ENCODE measurements at regions not wholly inside any gene's neighbourhood (a gene's known extent, or its start where the extent isn't known, plus 50 kb on each side); places are given as distances from the start of the nearest gene placed in this dataset.

DNA sequence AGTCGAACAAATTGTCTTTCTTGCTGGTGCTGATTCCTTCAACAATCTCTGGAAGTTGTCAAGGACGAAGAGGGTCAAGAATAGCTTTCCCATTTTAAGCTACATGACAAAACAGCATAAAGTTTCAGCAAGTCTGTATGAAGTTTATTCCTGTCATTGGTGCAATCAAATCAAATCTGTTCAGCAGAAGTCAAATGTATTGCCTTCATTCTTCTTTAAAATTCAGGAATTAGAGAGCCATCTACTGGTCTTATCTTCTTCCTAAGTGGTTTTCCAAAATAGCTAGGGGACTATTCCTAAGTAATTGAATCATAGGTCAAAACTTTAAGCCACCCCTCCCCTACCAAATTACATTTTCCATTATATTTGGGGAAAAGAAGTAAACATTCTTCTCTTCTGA lies 990.2 kb downstream of the GALC start:
- peak overlapping the region; percentile 41 for H3K27ac ChIP-seq
- H3K27me3 ChIP-seq = no peaks in the 10 kb centered on the region
- H3K9me3 ChIP-seq (ENCODE audit: low read depth) = no peaks in the 10 kb centered on the region
- DNase-seq (ENCODE audit: low read depth in 1 of 2, low spot score in 1 of 2) = peak in 1 of 2 donors; percentile 34
- peaks cover 27% of the 10 kb centered on the region for H3K4me1 ChIP-seq (ENCODE audit: low read depth)
- TF ChIP-seq, protein P1, sequence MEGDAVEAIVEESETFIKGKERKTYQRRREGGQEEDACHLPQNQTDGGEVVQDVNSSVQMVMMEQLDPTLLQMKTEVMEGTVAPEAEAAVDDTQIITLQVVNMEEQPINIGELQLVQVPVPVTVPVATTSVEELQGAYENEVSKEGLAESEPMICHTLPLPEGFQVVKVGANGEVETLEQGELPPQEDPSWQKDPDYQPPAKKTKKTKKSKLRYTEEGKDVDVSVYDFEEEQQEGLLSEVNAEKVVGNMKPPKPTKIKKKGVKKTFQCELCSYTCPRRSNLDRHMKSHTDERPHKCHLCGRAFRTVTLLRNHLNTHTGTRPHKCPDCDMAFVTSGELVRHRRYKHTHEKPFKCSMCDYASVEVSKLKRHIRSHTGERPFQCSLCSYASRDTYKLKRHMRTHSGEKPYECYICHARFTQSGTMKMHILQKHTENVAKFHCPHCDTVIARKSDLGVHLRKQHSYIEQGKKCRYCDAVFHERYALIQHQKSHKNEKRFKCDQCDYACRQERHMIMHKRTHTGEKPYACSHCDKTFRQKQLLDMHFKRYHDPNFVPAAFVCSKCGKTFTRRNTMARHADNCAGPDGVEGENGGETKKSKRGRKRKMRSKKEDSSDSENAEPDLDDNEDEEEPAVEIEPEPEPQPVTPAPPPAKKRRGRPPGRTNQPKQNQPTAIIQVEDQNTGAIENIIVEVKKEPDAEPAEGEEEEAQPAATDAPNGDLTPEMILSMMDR (IDR thresholded peaks at IDR 0.05; ENCODE audit: low read depth, low read length) = no peak
- no peak overlapping the region for H3K4me3 ChIP-seq
- H3K36me3 ChIP-seq = no peaks in the 10 kb centered on the region

DNA sequence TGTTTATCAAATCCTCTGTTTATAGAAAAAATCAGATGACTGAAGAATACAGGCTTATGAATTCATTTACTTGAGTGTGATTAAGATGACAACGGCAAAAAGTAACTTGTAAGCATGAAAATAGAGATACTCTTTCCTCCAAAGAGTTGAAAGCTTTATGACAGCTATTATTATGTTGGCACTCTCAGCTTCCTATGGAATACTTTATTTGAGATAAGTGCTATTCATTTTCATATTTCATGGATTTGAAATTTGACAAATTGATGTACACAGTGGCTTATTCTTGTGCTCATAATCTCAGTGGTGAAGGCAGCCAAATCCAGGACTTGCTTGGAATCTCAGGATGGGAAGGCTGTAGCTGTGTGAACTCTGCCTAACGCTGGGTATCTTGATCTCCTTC lies 991.6 kb downstream of the GALC start:
- no peaks in the 10 kb centered on the region for H3K27me3 ChIP-seq
- no peak overlapping the region for H3K4me3 ChIP-seq
- TF ChIP-seq, protein P1 (IDR thresholded peaks at IDR 0.05; ENCODE audit: low read depth, low read length) = no peak
- H3K4me1 ChIP-seq (ENCODE audit: low read depth) = peaks cover 27% of the 10 kb centered on the region
- no peak for DNase-seq (ENCODE audit: low read depth in 1 of 2, low spot score in 1 of 2)
- no peaks in the 10 kb centered on the region for H3K36me3 ChIP-seq
- H3K27ac ChIP-seq = peak overlapping the region; percentile 22
- H3K9me3 ChIP-seq (ENCODE audit: low read depth) = no peaks in the 10 kb centered on the region

DNA sequence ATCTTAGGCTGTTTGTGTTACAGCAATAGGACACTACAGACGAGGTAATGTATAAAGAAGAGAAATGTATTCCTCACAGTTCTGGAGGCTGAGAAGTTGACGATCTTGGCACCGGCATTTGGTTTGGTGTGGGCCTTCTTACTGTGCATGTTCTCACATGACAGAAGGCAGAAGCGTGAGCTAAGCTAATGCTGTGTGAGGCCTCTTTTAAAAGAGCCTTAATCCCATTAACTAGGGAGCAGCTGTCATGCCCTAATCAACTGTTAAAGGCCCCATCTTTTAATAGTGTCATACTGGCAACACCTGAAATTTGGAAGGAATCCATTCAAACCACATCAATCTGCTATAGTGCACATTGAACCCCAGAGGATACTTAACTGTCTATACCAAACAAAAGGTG lies 992.9 kb downstream of the GALC start:
- TF ChIP-seq, protein P1 (IDR thresholded peaks at IDR 0.05; ENCODE audit: low read depth, low read length) = no peak
- Histone ChIP-seq H3K27ac (no peak overlapping the region), H3K9me3 (ENCODE audit: low read depth) (no peaks in the 10 kb centered on the region), H3K4me3 (no peak overlapping the region), H3K27me3 (no peaks in the 10 kb centered on the region), H3K4me1 (ENCODE audit: low read depth) (peaks cover 27% of the 10 kb centered on the region), H3K36me3 (no peaks in the 10 kb centered on the region)
- DNase-seq (ENCODE audit: low read depth in 1 of 2, low spot score in 1 of 2) = no peak

DNA sequence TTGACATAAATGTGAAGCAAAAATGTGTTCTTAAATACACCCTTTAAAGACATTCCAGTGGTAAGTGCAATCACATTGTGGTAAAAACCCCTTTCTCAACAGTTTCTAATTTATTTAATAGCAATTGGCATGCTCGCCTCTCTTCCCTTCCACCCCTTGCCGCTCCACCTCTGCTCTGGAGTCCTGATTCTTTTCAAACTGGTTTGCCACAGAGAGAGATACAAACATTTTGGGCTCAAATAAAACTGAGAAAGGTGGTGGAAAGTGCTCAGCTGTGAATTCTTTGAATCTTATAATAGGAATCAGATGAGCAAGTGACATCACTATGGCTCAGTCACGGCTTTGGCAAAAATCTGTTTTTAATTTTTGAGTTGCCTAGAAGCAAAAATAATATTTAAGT lies 993.9 kb downstream of the GALC start:
- no peak for DNase-seq (ENCODE audit: low read depth in 1 of 2, low spot score in 1 of 2)
- Histone ChIP-seq H3K36me3 (no peaks in the 10 kb centered on the region), H3K27ac (no peak overlapping the region), H3K4me1 (ENCODE audit: low read depth) (peaks cover 25% of the 10 kb centered on the region), H3K4me3 (no peak overlapping the region), H3K9me3 (ENCODE audit: low read depth) (no peaks in the 10 kb centered on the region), H3K27me3 (no peaks in the 10 kb centered on the region)
- TF ChIP-seq, protein P1 (IDR thresholded peaks at IDR 0.05; ENCODE audit: low read depth, low read length) = no peak

DNA sequence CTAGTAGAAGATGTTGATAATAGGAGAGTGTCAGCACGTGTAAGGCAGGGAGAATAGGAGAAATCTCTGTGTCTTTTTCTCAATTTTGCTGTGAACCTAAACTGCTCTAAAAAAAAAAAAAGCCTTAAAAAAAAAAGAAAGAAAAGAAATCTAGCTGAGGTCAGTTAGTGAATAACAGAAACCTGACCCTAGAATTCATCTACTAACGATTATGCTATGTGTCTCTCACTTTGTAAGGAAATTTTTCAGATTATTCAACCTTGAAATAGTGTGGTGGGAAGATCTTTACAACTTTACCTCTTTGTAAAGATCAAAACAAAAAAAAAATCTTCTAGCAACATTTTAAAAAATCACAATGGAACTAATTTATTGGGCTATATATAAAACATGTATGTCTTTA lies 995.7 kb downstream of the GALC start:
- DNase-seq (ENCODE audit: low read depth in 1 of 2, low spot score in 1 of 2) = no peak
- Histone ChIP-seq H3K27ac (no peak overlapping the region), H3K4me1 (ENCODE audit: low read depth) (peaks cover 8% of the 10 kb centered on the region), H3K4me3 (no peak overlapping the region), H3K36me3 (no peaks in the 10 kb centered on the region), H3K9me3 (ENCODE audit: low read depth) (no peaks in the 10 kb centered on the region), H3K27me3 (no peaks in the 10 kb centered on the region)
- TF ChIP-seq, protein P1 (IDR thresholded peaks at IDR 0.05; ENCODE audit: low read depth, low read length) = no peak

DNA sequence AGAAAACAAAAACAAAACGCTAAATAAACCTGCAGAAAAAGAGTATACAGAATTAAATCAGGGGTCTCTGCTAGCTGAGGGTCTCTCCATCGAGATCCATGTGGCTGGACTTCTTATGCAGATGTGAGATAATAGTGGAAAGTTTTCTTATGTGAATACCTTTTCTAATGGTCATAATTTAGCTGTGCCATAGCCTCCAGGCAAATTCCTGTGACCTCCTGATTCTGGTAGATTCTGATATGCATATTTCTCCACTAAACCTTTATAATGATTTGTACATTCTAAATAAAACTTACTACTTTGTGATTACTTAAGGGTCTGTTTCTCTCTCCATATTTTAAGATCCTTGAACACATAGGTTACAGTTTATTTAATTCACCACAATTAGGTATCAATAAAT lies 1002.6 kb downstream of the GALC start:
- H3K4me1 ChIP-seq (ENCODE audit: low read depth) = no peaks in the 10 kb centered on the region
- no peak overlapping the region for H3K4me3 ChIP-seq
- H3K27ac ChIP-seq = no peak overlapping the region
- H3K9me3 ChIP-seq (ENCODE audit: low read depth) = no peaks in the 10 kb centered on the region
- H3K27me3 ChIP-seq = no peaks in the 10 kb centered on the region
- H3K36me3 ChIP-seq = no peaks in the 10 kb centered on the region
- DNase-seq (ENCODE audit: low read depth in 1 of 2, low spot score in 1 of 2) = no peak
- TF ChIP-seq, protein P1 (IDR thresholded peaks at IDR 0.05; ENCODE audit: low read depth, low read length) = no peak
